ENCODE measurements at regions not wholly inside any gene's neighbourhood (a gene's known extent, or its start where the extent isn't known, plus 50 kb on each side); places are given as distances from the start of the nearest gene placed in this dataset.

DNA sequence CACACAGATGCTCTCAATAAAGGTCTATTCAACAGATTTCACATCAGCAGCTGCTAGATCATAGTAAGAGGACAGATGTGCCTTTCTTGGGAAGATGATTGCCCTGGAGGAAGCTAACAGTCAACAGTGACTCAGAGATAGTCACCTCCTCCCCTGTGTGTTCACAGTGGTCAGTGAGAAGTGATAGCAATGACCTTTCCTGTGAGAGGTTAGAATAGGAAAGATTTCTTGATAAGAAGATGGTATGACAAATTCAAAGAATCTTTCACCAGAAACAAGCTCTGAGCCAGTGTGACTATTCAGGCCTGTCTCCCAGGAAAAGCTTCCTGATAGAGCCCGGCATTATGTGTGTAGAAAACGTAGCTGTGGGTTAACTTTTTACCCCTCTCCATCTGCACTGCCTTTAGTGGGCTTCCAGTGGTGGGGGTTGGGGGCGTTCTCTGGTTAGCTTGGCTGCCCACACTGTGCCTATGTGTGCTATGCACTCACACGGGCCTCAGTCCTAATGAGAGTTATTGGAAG is 66.4 kb upstream of the ARHGAP5 start:
- no peaks in the 10 kb centered on the region for H3K79me2 ChIP-seq (ENCODE audit: control insufficient read depth, insufficient read depth, low read length, unreplicated experiment)
- no peaks in the 10 kb centered on the region for H3K27me3 ChIP-seq (ENCODE audit: insufficient read depth, low read length)
- H2AFZ ChIP-seq (ENCODE audit: low read length, unreplicated experiment) = no peak overlapping the region
- peaks cover 34% of the 10 kb centered on the region for H3K4me1 ChIP-seq (ENCODE audit: control insufficient read depth, insufficient read depth, low read length, unreplicated experiment)
- no peak overlapping the region for H3K4me3 ChIP-seq (ENCODE audit: low read depth, low read length)
- H3K36me3 ChIP-seq (ENCODE audit: insufficient read depth, low read length) = no peaks in the 10 kb centered on the region
- H3K27ac ChIP-seq (ENCODE audit: low read depth, low read length) = peak overlapping the region; percentile 62

DNA sequence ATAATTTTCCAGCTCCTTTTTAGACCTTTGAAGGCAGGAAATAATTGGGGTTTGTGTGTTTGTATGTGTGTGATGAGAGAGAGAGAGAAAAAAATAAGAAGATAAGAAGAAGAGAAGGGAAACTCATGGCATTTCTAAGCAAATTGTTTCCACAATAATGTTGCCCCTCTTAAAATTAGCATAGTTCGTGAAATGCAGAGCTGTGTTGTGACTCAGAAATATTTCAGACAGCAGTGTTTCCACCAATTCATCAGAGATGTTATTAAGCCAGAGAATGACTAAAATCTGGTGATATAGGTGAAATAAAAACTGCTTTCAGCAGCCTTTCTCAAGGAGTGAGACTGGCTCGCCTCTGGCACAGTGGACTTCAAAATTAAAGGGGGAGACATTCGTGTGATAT is 65.9 kb upstream of the ARHGAP5 start:
- H3K27me3 ChIP-seq (ENCODE audit: insufficient read depth, low read length) = no peaks in the 10 kb centered on the region
- peak overlapping the region; percentile 62 for H3K27ac ChIP-seq (ENCODE audit: low read depth, low read length)
- peaks cover 34% of the 10 kb centered on the region for H3K4me1 ChIP-seq (ENCODE audit: control insufficient read depth, insufficient read depth, low read length, unreplicated experiment)
- no peak overlapping the region for H3K4me3 ChIP-seq (ENCODE audit: low read depth, low read length)
- no peaks in the 10 kb centered on the region for H3K79me2 ChIP-seq (ENCODE audit: control insufficient read depth, insufficient read depth, low read length, unreplicated experiment)
- H2AFZ ChIP-seq (ENCODE audit: low read length, unreplicated experiment) = no peak overlapping the region
- no peaks in the 10 kb centered on the region for H3K36me3 ChIP-seq (ENCODE audit: insufficient read depth, low read length)

DNA sequence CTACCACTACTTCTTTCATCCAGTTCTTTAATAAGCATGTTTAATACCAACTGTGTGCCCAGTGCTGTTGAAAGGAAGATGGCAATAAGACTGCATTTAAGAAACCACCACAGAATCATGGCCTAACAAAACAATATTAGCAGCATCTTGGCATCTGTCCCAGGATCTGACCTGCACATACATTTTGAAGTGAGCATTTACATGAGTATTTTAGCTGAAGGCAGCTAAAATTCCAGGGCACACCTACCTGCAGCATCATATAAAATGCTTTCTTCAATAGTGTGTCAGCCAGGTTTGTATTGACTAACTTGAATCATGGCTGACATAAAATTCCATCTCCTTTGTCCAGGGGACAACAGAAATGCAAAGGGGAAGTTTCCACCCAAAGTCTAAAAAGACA is 65.0 kb upstream of the ARHGAP5 start:
- Histone ChIP-seq H3K36me3 (ENCODE audit: insufficient read depth, low read length) (no peaks in the 10 kb centered on the region), H3K4me3 (ENCODE audit: low read depth, low read length) (no peak overlapping the region), H3K4me1 (ENCODE audit: control insufficient read depth, insufficient read depth, low read length, unreplicated experiment) (peaks cover 26% of the 10 kb centered on the region)

DNA sequence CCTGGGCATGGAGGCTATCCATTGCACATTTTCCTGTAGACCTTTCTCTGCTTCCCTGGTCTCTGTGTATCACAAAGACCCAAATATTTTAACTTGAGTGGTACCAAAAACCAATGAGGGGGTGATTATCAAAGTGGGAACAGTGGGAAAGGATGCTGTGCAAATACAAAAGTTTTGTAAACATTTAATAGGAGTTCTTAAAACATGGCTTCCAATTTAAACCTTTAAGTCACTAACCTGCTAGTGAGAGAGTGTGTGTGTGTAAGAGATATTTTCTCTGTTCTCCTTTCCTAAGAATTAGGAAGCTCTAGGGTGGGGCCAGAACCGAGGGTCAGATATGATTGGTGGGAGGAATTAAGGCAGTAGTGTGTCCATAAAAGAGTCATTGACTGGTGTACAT is 64.5 kb upstream of the ARHGAP5 start:
- H3K4me3 ChIP-seq (ENCODE audit: low read depth, low read length) = no peak overlapping the region
- H3K27me3 ChIP-seq (ENCODE audit: insufficient read depth, low read length) = no peaks in the 10 kb centered on the region
- H3K79me2 ChIP-seq (ENCODE audit: control insufficient read depth, insufficient read depth, low read length, unreplicated experiment) = no peaks in the 10 kb centered on the region
- no peaks in the 10 kb centered on the region for H3K36me3 ChIP-seq (ENCODE audit: insufficient read depth, low read length)
- H3K27ac ChIP-seq (ENCODE audit: low read depth, low read length) = no peak overlapping the region
- H3K4me1 ChIP-seq (ENCODE audit: control insufficient read depth, insufficient read depth, low read length, unreplicated experiment) = peaks cover 24% of the 10 kb centered on the region
- no peak overlapping the region for H2AFZ ChIP-seq (ENCODE audit: low read length, unreplicated experiment)

More for the DNA sequence above, 65.0 kb upstream of the ARHGAP5 start:
- H3K79me2 ChIP-seq (ENCODE audit: control insufficient read depth, insufficient read depth, low read length, unreplicated experiment) = no peaks in the 10 kb centered on the region
- H3K27me3 ChIP-seq (ENCODE audit: insufficient read depth, low read length) = no peaks in the 10 kb centered on the region
- H3K27ac ChIP-seq (ENCODE audit: low read depth, low read length) = no peak overlapping the region
- no peak overlapping the region for H2AFZ ChIP-seq (ENCODE audit: low read length, unreplicated experiment)

DNA sequence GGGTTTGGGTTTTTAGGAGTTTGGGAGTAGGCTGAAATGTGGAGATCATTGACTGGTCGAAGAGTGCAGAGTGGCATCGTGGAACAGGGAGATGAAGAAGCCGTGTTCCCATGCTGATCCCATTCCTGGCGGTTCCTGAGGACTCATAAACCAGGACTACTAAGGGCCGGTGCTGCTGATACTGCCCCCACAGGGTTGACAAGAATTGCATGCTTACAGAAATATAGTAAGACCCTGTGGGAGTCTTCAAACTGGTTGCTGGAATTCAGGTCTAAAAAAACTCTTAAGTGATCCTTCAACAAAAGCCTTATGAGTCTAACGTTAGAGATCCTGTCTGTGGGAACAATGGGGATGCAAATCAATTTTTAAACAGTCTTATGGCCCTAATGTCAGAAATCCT is 64.0 kb upstream of the ARHGAP5 start:
- no peak overlapping the region for H2AFZ ChIP-seq (ENCODE audit: low read length, unreplicated experiment)
- H3K27me3 ChIP-seq (ENCODE audit: insufficient read depth, low read length) = no peaks in the 10 kb centered on the region
- H3K79me2 ChIP-seq (ENCODE audit: control insufficient read depth, insufficient read depth, low read length, unreplicated experiment) = no peaks in the 10 kb centered on the region
- no peaks in the 10 kb centered on the region for H3K36me3 ChIP-seq (ENCODE audit: insufficient read depth, low read length)
- peaks cover 24% of the 10 kb centered on the region for H3K4me1 ChIP-seq (ENCODE audit: control insufficient read depth, insufficient read depth, low read length, unreplicated experiment)
- H3K27ac ChIP-seq (ENCODE audit: low read depth, low read length) = no peak overlapping the region
- no peak overlapping the region for H3K4me3 ChIP-seq (ENCODE audit: low read depth, low read length)

DNA sequence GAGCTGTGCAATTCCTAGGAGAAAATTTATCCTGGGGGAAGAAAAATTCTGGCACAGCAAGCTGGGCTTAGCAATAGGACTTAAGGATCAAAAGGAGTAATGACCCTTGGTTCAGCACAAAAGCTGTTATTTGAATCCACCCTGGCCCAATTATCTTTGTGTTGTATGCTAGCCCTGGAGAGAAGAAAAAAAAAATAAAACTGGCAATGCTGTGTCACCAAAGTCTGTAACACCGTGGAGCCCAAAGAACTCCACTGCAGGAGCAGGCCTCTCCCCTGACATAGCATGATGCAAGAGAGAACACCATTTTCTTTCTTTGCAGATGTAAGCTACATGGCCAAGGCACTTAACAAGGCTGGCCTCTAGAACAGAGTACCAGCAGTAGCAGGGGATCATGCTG is 63.0 kb upstream of the ARHGAP5 start:
- no peak overlapping the region for H3K27ac ChIP-seq (ENCODE audit: low read depth, low read length)
- no peaks in the 10 kb centered on the region for H3K27me3 ChIP-seq (ENCODE audit: insufficient read depth, low read length)
- no peak overlapping the region for H3K4me3 ChIP-seq (ENCODE audit: low read depth, low read length)
- H3K36me3 ChIP-seq (ENCODE audit: insufficient read depth, low read length) = no peaks in the 10 kb centered on the region
- no peaks in the 10 kb centered on the region for H3K79me2 ChIP-seq (ENCODE audit: control insufficient read depth, insufficient read depth, low read length, unreplicated experiment)
- H3K4me1 ChIP-seq (ENCODE audit: control insufficient read depth, insufficient read depth, low read length, unreplicated experiment) = peaks cover 24% of the 10 kb centered on the region
- H2AFZ ChIP-seq (ENCODE audit: low read length, unreplicated experiment) = no peak overlapping the region

DNA sequence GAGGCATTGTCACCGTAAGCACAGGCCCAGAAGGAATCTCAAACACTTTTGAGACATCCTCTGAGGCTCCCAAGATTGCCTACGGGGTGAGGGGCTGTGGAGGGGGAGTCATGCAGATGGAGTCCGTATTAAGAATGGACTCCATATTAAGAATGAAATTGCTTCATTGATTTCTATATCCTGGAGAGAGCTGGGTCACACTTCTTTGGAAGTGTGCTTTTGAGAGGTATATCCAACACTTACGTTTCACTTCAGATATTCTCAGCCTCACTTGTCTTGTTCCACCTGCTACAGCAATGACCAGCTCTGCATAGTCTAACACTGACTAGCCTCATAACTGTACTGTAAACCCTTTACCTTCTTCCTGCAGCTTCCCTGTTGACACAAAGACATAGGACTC is 62.6 kb upstream of the ARHGAP5 start:
- Histone ChIP-seq H3K4me1 (ENCODE audit: control insufficient read depth, insufficient read depth, low read length, unreplicated experiment) (peaks cover 24% of the 10 kb centered on the region), H3K27me3 (ENCODE audit: insufficient read depth, low read length) (no peaks in the 10 kb centered on the region), H2AFZ (ENCODE audit: low read length, unreplicated experiment) (no peak overlapping the region), H3K27ac (ENCODE audit: low read depth, low read length) (no peak overlapping the region), H3K79me2 (ENCODE audit: control insufficient read depth, insufficient read depth, low read length, unreplicated experiment) (no peaks in the 10 kb centered on the region), H3K36me3 (ENCODE audit: insufficient read depth, low read length) (no peaks in the 10 kb centered on the region), H3K4me3 (ENCODE audit: low read depth, low read length) (no peak overlapping the region)

DNA sequence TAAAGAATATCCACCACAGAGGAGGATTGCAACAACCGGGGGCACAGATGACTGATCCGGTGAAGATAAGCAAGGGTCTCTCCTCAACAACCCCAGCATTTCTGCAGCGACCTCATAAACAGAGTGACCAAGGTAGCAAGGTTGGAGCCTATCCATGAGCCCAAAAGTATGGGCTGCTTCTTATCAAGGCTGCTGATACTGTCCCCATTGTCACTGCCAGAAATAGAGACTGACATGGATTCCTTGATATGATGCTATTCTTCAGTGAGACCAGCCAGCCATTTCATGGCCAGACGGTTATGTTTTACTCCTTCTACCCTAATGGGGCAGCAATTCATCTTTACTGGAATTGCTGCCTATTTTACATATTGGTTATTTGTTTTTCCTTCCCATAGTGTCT is 61.9 kb upstream of the ARHGAP5 start:
- no peak overlapping the region for H3K27ac ChIP-seq (ENCODE audit: low read depth, low read length)
- no peak overlapping the region for H2AFZ ChIP-seq (ENCODE audit: low read length, unreplicated experiment)
- H3K4me1 ChIP-seq (ENCODE audit: control insufficient read depth, insufficient read depth, low read length, unreplicated experiment) = peaks cover 21% of the 10 kb centered on the region
- no peak overlapping the region for H3K4me3 ChIP-seq (ENCODE audit: low read depth, low read length)
- H3K27me3 ChIP-seq (ENCODE audit: insufficient read depth, low read length) = no peaks in the 10 kb centered on the region
- no peaks in the 10 kb centered on the region for H3K79me2 ChIP-seq (ENCODE audit: control insufficient read depth, insufficient read depth, low read length, unreplicated experiment)
- H3K36me3 ChIP-seq (ENCODE audit: insufficient read depth, low read length) = no peaks in the 10 kb centered on the region

DNA sequence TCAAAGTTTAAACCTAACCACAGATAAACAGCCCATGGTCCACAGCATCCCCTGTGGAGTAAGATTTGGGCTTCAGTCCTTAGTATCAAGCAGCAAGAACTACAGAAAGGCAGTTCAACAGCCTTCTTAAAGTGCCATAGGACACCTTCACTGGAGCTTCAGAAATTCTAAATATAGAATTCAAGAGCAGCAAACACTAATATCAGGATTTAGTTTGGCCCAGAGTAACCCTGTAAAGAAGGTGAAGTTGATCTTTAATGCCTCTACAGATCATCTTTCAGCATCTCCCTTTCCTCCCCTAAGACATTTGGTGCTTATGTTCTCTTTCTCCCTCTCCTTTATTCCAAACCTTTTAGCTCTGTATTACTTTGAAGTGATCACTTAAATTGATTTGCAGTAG is 59.5 kb upstream of the ARHGAP5 start:
- Histone ChIP-seq H3K27ac (ENCODE audit: low read depth, low read length) (no peak overlapping the region), H3K27me3 (ENCODE audit: insufficient read depth, low read length) (no peaks in the 10 kb centered on the region), H3K4me1 (ENCODE audit: control insufficient read depth, insufficient read depth, low read length, unreplicated experiment) (peaks cover under 1% of the 10 kb centered on the region), H3K36me3 (ENCODE audit: insufficient read depth, low read length) (no peaks in the 10 kb centered on the region), H3K79me2 (ENCODE audit: control insufficient read depth, insufficient read depth, low read length, unreplicated experiment) (no peaks in the 10 kb centered on the region), H2AFZ (ENCODE audit: low read length, unreplicated experiment) (no peak overlapping the region), H3K4me3 (ENCODE audit: low read depth, low read length) (no peak overlapping the region)

DNA sequence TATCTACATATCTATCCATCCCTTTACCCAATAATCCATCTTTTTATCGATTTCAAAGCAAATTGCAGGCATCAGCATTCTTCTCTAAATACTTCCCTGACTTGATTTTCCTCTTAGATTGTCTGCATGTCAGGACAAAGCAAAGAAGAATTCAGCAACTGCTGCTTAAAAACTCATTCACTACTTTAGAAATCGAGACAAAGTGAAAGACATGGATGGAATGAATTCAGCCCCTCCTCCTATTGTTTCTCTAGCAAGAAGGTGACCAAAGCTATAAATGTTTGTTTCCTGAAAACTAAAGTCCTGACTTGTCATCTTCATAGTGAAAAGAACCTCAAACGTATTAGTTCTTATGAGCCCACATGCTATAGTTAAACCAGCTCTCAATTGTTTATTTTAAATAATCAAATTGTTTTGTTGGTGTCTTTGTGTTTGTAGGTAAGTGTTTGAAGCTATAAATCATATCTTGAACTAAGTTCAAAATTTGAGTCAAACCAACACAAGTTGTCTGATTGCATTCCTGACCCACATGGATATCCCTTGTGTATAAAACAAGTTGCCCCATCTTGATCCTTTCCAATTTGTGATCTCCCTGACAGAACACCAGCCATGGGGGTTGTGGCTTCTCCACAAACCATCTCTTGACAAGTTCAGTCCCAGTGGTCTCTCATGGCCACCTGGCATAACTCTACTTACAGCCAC is 58.6 kb upstream of the ARHGAP5 start:
- Histone ChIP-seq H3K4me1 (ENCODE audit: control insufficient read depth, insufficient read depth, low read length, unreplicated experiment) (peaks cover 10% of the 10 kb centered on the region), H3K79me2 (ENCODE audit: control insufficient read depth, insufficient read depth, low read length, unreplicated experiment) (no peaks in the 10 kb centered on the region), H3K27me3 (ENCODE audit: insufficient read depth, low read length) (no peaks in the 10 kb centered on the region), H3K27ac (ENCODE audit: low read depth, low read length) (no peak overlapping the region), H3K36me3 (ENCODE audit: insufficient read depth, low read length) (no peaks in the 10 kb centered on the region), H2AFZ (ENCODE audit: low read length, unreplicated experiment) (no peak overlapping the region), H3K4me3 (ENCODE audit: low read depth, low read length) (no peak overlapping the region)

DNA sequence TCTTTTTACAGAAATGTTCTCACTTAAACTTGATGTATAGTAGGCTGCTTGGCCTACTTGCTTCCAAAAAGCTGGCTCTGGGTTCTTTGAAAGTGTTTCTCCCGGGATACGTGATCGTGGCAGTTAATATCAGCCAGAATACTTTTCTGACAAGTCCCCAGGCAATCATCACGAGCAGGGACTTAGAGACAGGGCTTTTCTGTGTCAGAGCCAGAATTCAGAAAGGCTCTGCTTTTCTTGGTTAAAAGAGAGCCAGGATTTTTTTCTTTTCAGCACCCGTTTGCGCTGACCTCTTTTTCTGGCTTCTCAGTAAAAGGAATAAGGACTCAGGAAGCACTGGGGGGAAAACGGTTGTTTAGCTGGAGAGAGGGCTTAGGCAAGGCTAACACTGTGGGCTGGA is 57.8 kb upstream of the ARHGAP5 start:
- no peak overlapping the region for H2AFZ ChIP-seq (ENCODE audit: low read length, unreplicated experiment)
- peaks cover 12% of the 10 kb centered on the region for H3K4me1 ChIP-seq (ENCODE audit: control insufficient read depth, insufficient read depth, low read length, unreplicated experiment)
- no peak overlapping the region for H3K4me3 ChIP-seq (ENCODE audit: low read depth, low read length)
- no peak overlapping the region for H3K27ac ChIP-seq (ENCODE audit: low read depth, low read length)
- no peaks in the 10 kb centered on the region for H3K79me2 ChIP-seq (ENCODE audit: control insufficient read depth, insufficient read depth, low read length, unreplicated experiment)
- H3K27me3 ChIP-seq (ENCODE audit: insufficient read depth, low read length) = no peaks in the 10 kb centered on the region
- H3K36me3 ChIP-seq (ENCODE audit: insufficient read depth, low read length) = no peaks in the 10 kb centered on the region

All from ACC112 (cell line).